ENCODE measurements at regions not wholly inside any gene's neighbourhood (a gene's known extent, or its start where the extent isn't known, plus 50 kb on each side); places are given as distances from the start of the nearest gene placed in this dataset.

- no peak for DNase-seq (ENCODE audit: low spot score)
Measured at GRCh38 chr6:43909474-43910148, 139.6 kb downstream of the VEGFA start.

GRCh38 chr6:43907789-43908472 lies 137.9 kb downstream of the VEGFA start:
- DNase-seq (ENCODE audit: low spot score), result no peak

- no peak for DNase-seq (ENCODE audit: low spot score)
Measured at GRCh38 chr6:43907312-43907711, 137.3 kb downstream of the VEGFA start.

- DNase-seq (ENCODE audit: low spot score), result no peak
Measured at GRCh38 chr6:43904311-43905123, 134.5 kb downstream of the VEGFA start.

GRCh38 chr6:43903739-43904290 lies 133.8 kb downstream of the VEGFA start:
- no peak for DNase-seq (ENCODE audit: low spot score)

GRCh38 chr6:43901733-43902230 lies 131.8 kb downstream of the VEGFA start:
- no peak for DNase-seq (ENCODE audit: low spot score)

- no peak for DNase-seq (ENCODE audit: low spot score)
Measured at GRCh38 chr6:43900916-43901732, 131.1 kb downstream of the VEGFA start.

- no peak for DNase-seq (ENCODE audit: low spot score)
Measured at GRCh38 chr6:43900560-43900915, 130.5 kb downstream of the VEGFA start.

GRCh38 chr6:43899830-43900229 lies 129.8 kb downstream of the VEGFA start:
- DNase-seq (ENCODE audit: low spot score), result no peak

GRCh38 chr6:43898358-43899131 lies 128.5 kb downstream of the VEGFA start:
- no peak for DNase-seq (ENCODE audit: low spot score)

GRCh38 chr6:43897571-43898302 lies 127.7 kb downstream of the VEGFA start:
- no peak for DNase-seq (ENCODE audit: low spot score)

GRCh38 chr6:43896329-43897255 lies 126.6 kb downstream of the VEGFA start:
- no peak for DNase-seq (ENCODE audit: low spot score)

GRCh38 chr6:43895656-43896328 lies 125.8 kb downstream of the VEGFA start:
- no peak for DNase-seq (ENCODE audit: low spot score)

GRCh38 chr6:43893073-43893472 lies 123.1 kb downstream of the VEGFA start:
- DNase-seq (ENCODE audit: low spot score), result no peak

- DNase-seq (ENCODE audit: low spot score), result no peak
Measured at GRCh38 chr6:43891072-43891870, 121.3 kb downstream of the VEGFA start.

- no peak for DNase-seq (ENCODE audit: low spot score)
Measured at GRCh38 chr6:43890197-43891062, 120.4 kb downstream of the VEGFA start.

All from HT-29 (cell line).